Non-pigmented ciliary epithelial cell (primary cell): ENCODE measurements at regions not wholly inside any gene's neighbourhood (a gene's known extent, or its start where the extent isn't known, plus 50 kb on each side); places are given as distances from the start of the nearest gene placed in this dataset.
"Not testable (repeated sequence)": the region's sequence is repeated elsewhere in the genome, so short reads cannot be mapped to it uniquely, and the experiment has no call there.

Experiments
- DNase-seq: peaks from one replicate; pipeline ENCODE4 v3.0.0-alpha.2; 2010; ENCODE audit warnings: low read depth

GRCh38 chr6:14875481-14876063, 370.3 kb upstream of the JARID2 start:
- no peak for DNase-seq

DNA sequence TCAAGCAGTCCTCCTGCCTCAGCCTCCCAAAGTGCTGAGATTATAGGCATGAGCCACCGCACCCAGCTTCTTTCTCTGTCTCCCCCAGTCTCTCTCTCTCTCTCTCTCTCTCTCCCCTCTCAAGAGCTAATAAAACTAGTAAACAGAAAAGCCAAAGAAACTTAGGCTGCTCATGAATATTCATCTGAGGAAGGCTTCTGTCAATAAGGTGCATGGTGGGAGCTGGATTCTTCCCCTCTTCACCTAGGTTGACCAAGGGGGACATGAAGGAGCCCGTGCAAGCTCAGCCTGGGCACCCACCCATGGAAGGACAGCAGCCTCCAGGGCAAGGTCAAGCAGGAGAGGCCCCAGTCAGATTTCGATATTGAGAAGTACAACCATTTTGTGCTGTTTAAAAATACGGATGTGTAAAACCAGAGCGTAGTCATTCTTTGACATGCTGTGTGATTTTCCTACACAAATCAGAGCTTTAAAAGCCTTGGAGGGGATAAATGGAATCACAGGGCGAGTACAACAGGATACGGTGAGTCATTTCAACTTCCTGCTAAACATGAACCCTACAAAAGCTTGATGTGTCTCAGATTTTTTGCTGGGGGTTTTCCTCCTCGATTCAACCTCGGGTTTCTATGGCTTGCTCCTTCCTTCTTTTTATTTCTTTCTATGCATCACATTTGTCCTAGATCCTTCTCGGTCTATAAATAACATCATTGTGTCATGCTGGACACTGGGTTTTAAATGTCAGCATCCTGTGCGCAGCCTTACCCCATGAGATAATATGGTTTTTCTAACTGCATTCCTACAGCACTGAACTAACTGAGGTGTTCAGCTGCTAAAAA, 368.9 kb upstream of the JARID2 start:
- DNase-seq, result peak; percentile 79

DNA sequence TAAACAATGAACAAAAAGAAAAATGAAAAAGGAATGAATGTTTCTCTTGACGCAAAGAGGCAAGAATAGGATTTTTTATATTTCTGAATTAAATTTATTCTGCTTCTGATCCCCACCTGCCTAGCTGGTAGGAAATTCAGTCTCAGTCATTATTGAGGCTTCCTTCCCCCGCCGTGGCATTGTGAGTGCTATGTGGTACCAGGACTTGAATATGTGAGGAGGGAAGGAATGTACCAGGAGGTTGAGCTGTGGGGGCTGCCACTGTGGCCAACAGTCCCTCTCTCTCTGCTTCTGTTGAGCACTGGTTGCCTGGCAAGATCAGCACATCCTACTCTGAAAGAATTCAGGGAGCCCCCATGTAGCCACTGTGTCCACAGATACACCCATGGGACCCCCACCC, 368.1 kb upstream of the JARID2 start:
- DNase-seq, result no peak

- DNase-seq, result no peak
These were observed 365.8 kb upstream of the JARID2 start for GRCh38 chr6:14880052-14880451.

DNA sequence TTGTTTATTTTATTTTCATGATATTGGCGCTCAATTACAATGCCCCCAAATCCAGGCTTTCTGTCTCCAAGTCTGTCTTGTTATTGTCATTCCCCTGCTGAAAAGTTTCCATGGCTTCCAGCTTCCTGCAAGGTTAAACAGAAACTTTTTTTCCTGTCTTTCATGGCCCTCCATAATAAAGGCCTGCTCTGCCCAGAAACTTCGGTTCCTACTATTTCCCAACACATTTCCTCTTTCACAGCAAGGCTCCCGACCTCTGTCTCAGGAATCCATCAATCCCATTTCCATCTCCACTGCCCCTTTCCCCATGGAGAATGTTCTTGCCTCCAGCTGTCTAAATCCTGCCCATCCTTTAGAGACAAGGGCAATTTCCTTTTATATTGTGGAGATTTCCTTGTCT, 365.2 kb upstream of the JARID2 start:
- no peak for DNase-seq

DNA sequence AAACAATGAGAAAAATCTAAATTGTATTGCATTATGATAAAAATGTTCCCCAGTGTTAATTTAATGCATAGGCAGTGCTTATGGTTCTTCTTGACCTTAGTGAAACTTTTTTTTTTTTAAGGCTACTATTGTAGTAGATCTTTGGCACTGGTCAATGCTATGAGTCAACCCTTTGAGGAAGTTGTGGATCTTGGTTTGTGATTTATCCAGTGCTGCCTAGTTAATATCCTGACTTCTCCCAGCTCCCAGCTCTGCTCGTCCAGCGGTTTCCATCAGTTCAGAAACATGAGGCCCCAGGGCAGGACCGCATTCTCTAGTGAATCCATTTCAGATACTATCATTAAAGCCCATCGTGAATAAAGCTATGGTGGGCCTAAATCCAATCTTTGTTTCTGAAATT, 364.5 kb upstream of the JARID2 start:
- DNase-seq, result no peak

- DNase-seq, result no peak
These were observed 363.4 kb upstream of the JARID2 start for GRCh38 chr6:14882394-14883026.

GRCh38 chr6:14883921-14884320, 361.9 kb upstream of the JARID2 start:
- DNase-seq, result no peak

DNA sequence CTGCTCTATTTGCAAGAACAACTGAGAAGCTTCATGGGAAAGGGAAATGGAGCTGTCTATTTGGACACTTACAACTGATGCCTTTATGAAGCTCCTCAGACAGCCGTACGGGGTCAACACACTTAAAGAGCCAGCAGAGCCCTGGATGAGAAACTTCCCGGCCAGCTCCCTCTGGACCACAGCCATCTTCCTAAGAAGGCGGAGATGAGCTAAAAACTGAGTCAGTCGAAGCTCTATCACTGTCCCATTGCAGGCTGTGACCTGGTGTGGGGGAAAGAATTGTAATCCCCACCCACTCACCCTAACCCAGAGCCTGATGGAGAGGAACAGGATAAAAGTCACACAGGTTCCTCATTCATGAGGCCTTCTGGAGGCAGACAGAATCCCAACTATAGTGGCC, 360.4 kb upstream of the JARID2 start:
- no peak for DNase-seq

DNA sequence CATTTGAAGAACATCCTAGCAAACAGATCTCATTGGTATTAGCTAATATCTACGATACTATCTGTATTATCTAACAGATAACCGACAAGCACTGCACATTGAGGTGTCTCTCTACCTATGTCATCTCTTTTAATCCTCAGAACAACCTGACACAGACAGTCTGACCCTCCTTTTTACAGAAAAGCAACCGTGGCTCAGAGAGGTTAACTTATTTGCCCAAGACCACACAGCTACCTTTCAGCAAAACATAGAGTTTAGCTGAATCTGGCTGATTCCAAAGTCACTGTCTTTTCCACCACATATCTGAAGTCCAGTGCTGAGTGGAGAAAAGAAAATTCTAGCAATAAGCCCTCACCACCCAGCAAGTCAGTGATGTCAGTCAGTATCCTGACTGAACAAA, 358.7 kb upstream of the JARID2 start:
- DNase-seq, result no peak

GRCh38 chr6:14887986-14888574, 357.8 kb upstream of the JARID2 start:
- no peak for DNase-seq

DNA sequence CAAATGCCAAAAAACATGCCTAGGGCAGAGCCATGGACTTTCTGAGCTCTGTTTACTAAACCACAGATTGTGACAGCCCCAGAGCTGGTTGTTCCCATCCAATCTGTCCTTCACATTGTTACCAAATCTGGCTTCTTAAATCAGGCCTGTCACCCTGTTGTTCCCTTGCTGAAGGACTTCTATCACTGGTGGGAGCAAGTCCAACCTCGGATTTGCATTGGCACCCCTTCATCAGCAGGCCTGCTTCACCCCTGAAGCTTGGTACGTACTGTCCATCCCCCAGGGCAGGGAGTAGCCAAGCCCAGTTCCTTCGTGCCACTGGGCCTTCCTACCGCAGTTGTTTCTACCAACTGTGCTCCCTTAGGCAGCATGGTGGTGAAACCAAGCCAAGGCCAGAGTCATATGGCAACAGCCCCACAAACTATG, 357.3 kb upstream of the JARID2 start:
- DNase-seq, result no peak

- no peak for DNase-seq
These were observed 356.7 kb upstream of the JARID2 start for GRCh38 chr6:14889188-14889587.

- DNase-seq, result no peak
These were observed 356.0 kb upstream of the JARID2 start for GRCh38 chr6:14889611-14890593.

GRCh38 chr6:14891820-14892375, 354.0 kb upstream of the JARID2 start:
- not testable (repeated sequence) for DNase-seq

DNA sequence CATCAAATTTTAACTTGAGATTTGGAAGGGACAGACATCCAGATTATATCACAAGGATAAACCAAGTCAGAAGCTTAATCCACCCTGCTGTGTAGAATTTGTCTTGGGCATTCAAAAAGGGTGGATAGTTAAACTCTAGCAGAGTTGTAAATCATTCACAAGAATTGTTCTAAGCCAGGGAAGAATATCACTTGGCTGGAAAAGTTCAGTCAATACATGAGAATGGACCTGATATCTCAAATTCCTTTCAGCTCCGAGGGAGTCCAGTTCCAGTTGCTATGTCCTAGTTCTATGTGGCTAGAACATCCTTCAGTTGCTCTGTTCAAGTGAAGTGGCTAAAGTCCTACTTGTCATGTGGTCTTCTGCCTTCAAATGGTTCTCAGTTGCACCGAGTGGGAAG, 351.8 kb upstream of the JARID2 start:
- no peak for DNase-seq

- no peak for DNase-seq
These were observed 349.4 kb upstream of the JARID2 start for GRCh38 chr6:14896475-14896874.

GRCh38 chr6:14897831-14898230, 348.0 kb upstream of the JARID2 start:
- no peak for DNase-seq

GRCh38 chr6:14899441-14899840, 346.4 kb upstream of the JARID2 start:
- DNase-seq, result not testable (repeated sequence)

GRCh38 chr6:14900919-14901318, 344.9 kb upstream of the JARID2 start:
- DNase-seq, result no peak
